HG03159 (cell line): ENCODE measurements at regions not wholly inside any gene's neighbourhood (a gene's known extent, or its start where the extent isn't known, plus 50 kb on each side); places are given as distances from the start of the nearest gene placed in this dataset.

Experiments
- ATAC-seq: cut with Tn5 transposase; IDR thresholded peaks from one replicate; pipeline ENCODE4 v1.9.1; 2021; ENCODE audit warnings: mild to moderate bottlenecking, moderate library complexity; ENCODE audit not compliant: unreplicated experiment

GRCh38 chr5:174356536-174356935 is 311.0 kb downstream of the NSG2 start:
- no peak for ATAC-seq

GRCh38 chr5:174358276-174358675 is 312.8 kb downstream of the NSG2 start:
- no peak for ATAC-seq

- ATAC-seq: no peak
Observed at GRCh38 chr5:174359071-174359470, 313.6 kb downstream of the NSG2 start.

- ATAC-seq: no peak
Observed at GRCh38 chr5:174362514-174362913, 317.0 kb downstream of the NSG2 start.

GRCh38 chr5:174363934-174364333 is 318.4 kb downstream of the NSG2 start:
- ATAC-seq: no peak

- no peak for ATAC-seq
Observed at GRCh38 chr5:174364676-174365075, 319.2 kb downstream of the NSG2 start.

GRCh38 chr5:174371600-174372094 is 326.1 kb downstream of the NSG2 start:
- no peak for ATAC-seq

GRCh38 chr5:174374206-174374605 is 328.7 kb downstream of the NSG2 start:
- ATAC-seq: no peak

- ATAC-seq: no peak
Observed at GRCh38 chr5:174376056-174376455, 330.6 kb downstream of the NSG2 start.

- no peak for ATAC-seq
Observed at GRCh38 chr5:174376726-174377373, 331.3 kb downstream of the NSG2 start.

- ATAC-seq: no peak
Observed at GRCh38 chr5:174378121-174378874, 332.8 kb downstream of the NSG2 start.

GRCh38 chr5:174380311-174380710 is 334.8 kb downstream of the NSG2 start:
- ATAC-seq: no peak

- ATAC-seq: no peak
Observed at GRCh38 chr5:174381241-174381640, 335.7 kb downstream of the NSG2 start.

- no peak for ATAC-seq
Observed at GRCh38 chr5:174383210-174384167, 338.0 kb downstream of the NSG2 start.

- no peak for ATAC-seq
Observed at GRCh38 chr5:174384509-174384947, 339.0 kb downstream of the NSG2 start.

GRCh38 chr5:174386306-174386705 is 338.1 kb upstream of the MSX2 start:
- ATAC-seq: no peak

- ATAC-seq: no peak
Observed at GRCh38 chr5:174386846-174387245, 337.5 kb upstream of the MSX2 start.

- ATAC-seq: no peak
Observed at GRCh38 chr5:174387448-174387847, 336.9 kb upstream of the MSX2 start.

GRCh38 chr5:174392892-174393291 is 331.5 kb upstream of the MSX2 start:
- ATAC-seq: no peak

GRCh38 chr5:174396541-174396940 is 327.8 kb upstream of the MSX2 start:
- no peak for ATAC-seq

GRCh38 chr5:174397206-174397605 is 327.2 kb upstream of the MSX2 start:
- no peak for ATAC-seq
